Fibroblast of lung (primary cell): ENCODE measurements at regions not wholly inside any gene's neighbourhood (a gene's known extent, or its start where the extent isn't known, plus 50 kb on each side); places are given as distances from the start of the nearest gene placed in this dataset.

ENCODE experiments used
- DNase-seq, 2 donors: peaks; one replicate each; pipeline versions ENCODE4 v3.0.0 to v3.0.0-alpha.2; 2010; ENCODE audit warnings: low read depth in 2 of 2
- H2AFZ ChIP-seq: 2 replicates; pipeline ENCODE4 v1.5.1; 2012; ENCODE audit warnings: low read length, control low read depth, inconsistent platforms
- H3K27ac ChIP-seq: 2 replicates; pipeline ENCODE4 v1.5.1; 2011; ENCODE audit warnings: low read length, control low read depth; ENCODE audit not compliant: insufficient read depth
- H3K27me3 ChIP-seq: 2 replicates; pipeline ENCODE4 v1.5.1; 2011; ENCODE audit warnings: mild to moderate bottlenecking, low read length; ENCODE audit not compliant: control insufficient read depth, insufficient read depth
- H3K36me3 ChIP-seq: 2 replicates; pipeline ENCODE4 v1.5.1; 2011; ENCODE audit warnings: low read length; ENCODE audit not compliant: control insufficient read depth, insufficient read depth
- H3K4me1 ChIP-seq: 2 replicates; pipeline ENCODE4 v1.5.1; 2011; ENCODE audit warnings: low read length; ENCODE audit not compliant: control insufficient read depth, insufficient read depth; ENCODE audit errors: extremely low read depth
- H3K4me2 ChIP-seq: 2 replicates; pipeline ENCODE4 v1.5.1; 2011; ENCODE audit warnings: low read length, control low read depth; ENCODE audit not compliant: insufficient read depth; ENCODE audit errors: extremely low read depth
- H3K4me3 ChIP-seq, 4 experiments: fragments of 200-600 bp in 1 of 4; sonication (generic) in 1 of 4; replicated peaks in 1 of 4; 2 replicates each; pipeline ENCODE4 v1.5.1; 2011 to 2016; ENCODE audit warnings: low read length in 4 of 4, low read depth in 3 of 4, mild to moderate bottlenecking in 3 of 4, control low read depth in 2 of 4, inconsistent platforms in 1 of 4, mixed read lengths in 1 of 4; ENCODE audit not compliant: insufficient read depth in 1 of 4; ENCODE audit errors: control extremely low read depth in 1 of 4
- H3K79me2 ChIP-seq: 2 replicates; pipeline ENCODE4 v1.5.1; 2012; ENCODE audit warnings: mild to moderate bottlenecking, low read length, inconsistent platforms; ENCODE audit not compliant: control insufficient read depth, insufficient read depth
- H3K9ac ChIP-seq: 2 replicates; pipeline ENCODE4 v1.5.1; 2011; ENCODE audit warnings: mild to moderate bottlenecking, low read length, control low read depth; ENCODE audit not compliant: insufficient read depth
- H3K9me3 ChIP-seq: 2 replicates; pipeline ENCODE4 v1.5.1; 2012; ENCODE audit warnings: low read depth, low read length; ENCODE audit not compliant: control insufficient read depth, insufficient read depth
- H4K20me1 ChIP-seq: 2 replicates; pipeline ENCODE4 v1.5.1; 2011; ENCODE audit warnings: low read length; ENCODE audit not compliant: control insufficient read depth, insufficient read depth; ENCODE audit errors: extremely low read depth
- EZH2 ChIP-seq: IDR thresholded peaks from 2 replicates; pipeline ENCODE4 v1.5.1; 2012; ENCODE audit warnings: low read length, control low read depth, mild to moderate bottlenecking; ENCODE audit errors: missing control alignments
- TF ChIP-seq, protein P1 (sequence below), 2 donors: IDR thresholded peaks in 1 of 2; conservative IDR thresholded peaks in 1 of 2; 1 replicate in 1 of 2; 2 replicates in 1 of 2; pipeline ENCODE4 v1.5.1; 2011 to 2012; ENCODE audit warnings: low read length in 2 of 2, control low read depth in 1 of 2, inconsistent platforms in 1 of 2, low read depth in 1 of 2, mild to moderate bottlenecking in 1 of 2

DNA sequence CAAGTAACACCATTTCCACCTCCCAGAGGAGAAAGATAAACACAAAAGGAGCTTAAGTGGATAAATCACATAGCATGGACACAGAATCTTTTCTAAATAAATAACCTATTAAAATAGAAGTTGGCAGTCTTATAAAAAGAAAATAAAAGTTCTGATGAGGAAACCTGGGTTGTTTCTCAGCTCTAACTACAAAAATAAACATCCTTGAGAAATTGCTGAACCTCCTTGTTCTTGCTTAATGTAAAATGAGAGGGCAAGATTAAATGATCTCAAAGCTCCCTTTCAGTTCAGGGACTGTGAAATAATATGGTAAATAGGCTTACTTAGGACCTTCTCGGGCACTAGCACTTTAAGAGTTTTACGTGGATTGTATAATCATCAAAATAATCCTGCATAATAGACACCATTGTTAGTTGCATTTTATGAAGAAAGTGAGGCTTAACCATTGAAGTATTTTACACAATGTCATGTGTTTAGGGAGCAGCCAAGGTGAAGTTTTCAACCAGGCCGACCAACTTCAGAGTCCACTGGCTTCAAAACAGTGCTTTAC lies 214.0 kb upstream of the NOVA1 start:
- Histone ChIP-seq H2AFZ (no peak overlapping the region), H3K36me3 (no peaks in the 10 kb centered on the region), H3K4me1 (no peaks in the 10 kb centered on the region), H3K9me3 (no peaks in the 10 kb centered on the region), H3K27ac (no peak overlapping the region), H4K20me1 (no peaks in the 10 kb centered on the region), H3K27me3 (no peaks in the 10 kb centered on the region), H3K79me2 (no peaks in the 10 kb centered on the region), H3K4me2 (no peak overlapping the region), H3K9ac (no peak overlapping the region), H3K4me3 (no peak overlapping the region)
- TF ChIP-seq EZH2, result no peak
- TF ChIP-seq, protein P1, sequence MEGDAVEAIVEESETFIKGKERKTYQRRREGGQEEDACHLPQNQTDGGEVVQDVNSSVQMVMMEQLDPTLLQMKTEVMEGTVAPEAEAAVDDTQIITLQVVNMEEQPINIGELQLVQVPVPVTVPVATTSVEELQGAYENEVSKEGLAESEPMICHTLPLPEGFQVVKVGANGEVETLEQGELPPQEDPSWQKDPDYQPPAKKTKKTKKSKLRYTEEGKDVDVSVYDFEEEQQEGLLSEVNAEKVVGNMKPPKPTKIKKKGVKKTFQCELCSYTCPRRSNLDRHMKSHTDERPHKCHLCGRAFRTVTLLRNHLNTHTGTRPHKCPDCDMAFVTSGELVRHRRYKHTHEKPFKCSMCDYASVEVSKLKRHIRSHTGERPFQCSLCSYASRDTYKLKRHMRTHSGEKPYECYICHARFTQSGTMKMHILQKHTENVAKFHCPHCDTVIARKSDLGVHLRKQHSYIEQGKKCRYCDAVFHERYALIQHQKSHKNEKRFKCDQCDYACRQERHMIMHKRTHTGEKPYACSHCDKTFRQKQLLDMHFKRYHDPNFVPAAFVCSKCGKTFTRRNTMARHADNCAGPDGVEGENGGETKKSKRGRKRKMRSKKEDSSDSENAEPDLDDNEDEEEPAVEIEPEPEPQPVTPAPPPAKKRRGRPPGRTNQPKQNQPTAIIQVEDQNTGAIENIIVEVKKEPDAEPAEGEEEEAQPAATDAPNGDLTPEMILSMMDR (conservative IDR thresholded peaks at IDR 0.05 in 1 of 2, IDR thresholded peaks at IDR 0.05 in 1 of 2; ENCODE audit: low read depth in 1 of 2, low read length in 2 of 2), result no peak
- peak in 1 of 2 donors; percentile 57 for DNase-seq

DNA sequence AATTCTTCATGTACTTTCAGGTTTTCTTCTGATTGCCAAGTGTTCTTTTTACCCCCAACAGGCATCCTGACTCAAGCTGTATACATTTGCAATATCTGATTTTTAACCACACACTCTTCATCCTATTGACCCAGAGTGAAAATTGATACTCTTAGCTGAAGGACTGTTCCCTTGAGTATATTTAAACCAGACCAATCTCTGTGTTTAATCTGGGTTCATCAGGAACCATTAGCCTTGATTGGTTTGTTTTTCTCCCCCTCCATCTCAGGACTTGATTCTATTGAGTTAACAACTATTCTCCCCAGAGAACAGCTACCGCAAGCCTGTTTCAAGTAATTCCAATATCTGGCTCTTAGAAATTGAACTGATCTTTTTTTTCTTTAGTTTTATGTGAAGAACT lies 222.3 kb upstream of the NOVA1 start:
- Histone ChIP-seq H3K4me1 (no peaks in the 10 kb centered on the region), H2AFZ (no peak overlapping the region), H3K27ac (no peak overlapping the region), H3K9ac (no peak overlapping the region), H3K4me3 (no peak overlapping the region), H3K4me2 (no peak overlapping the region), H4K20me1 (no peaks in the 10 kb centered on the region), H3K36me3 (no peaks in the 10 kb centered on the region), H3K79me2 (no peaks in the 10 kb centered on the region), H3K27me3 (no peaks in the 10 kb centered on the region), H3K9me3 (no peaks in the 10 kb centered on the region)
- no peak for TF ChIP-seq EZH2
- TF ChIP-seq, protein P1 (conservative IDR thresholded peaks at IDR 0.05 in 1 of 2, IDR thresholded peaks at IDR 0.05 in 1 of 2; ENCODE audit: low read depth in 1 of 2, low read length in 2 of 2), result no peak
- peak; percentile 58 to 60 for DNase-seq

DNA sequence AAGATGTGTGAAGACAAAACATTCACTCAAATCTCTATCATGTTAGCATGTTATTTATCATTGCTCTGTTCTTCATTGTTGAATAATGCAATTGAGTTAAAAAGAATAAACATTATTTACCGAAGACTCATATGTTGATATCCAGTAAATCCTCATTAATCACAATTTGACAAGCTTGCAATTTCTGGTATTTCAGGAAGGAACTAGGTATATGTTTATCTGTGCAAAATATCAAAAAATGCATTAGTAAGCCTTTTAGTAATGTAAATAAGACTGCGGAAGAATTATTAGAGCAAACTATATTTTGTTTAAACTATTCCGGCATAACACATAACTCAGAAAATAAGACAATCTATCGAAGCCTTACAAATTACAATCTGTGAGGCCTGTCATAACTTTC lies 222.7 kb upstream of the NOVA1 start:
- TF ChIP-seq EZH2, result no peak
- TF ChIP-seq, protein P1 (conservative IDR thresholded peaks at IDR 0.05 in 1 of 2, IDR thresholded peaks at IDR 0.05 in 1 of 2; ENCODE audit: low read depth in 1 of 2, low read length in 2 of 2), result no peak
- no peaks in the 10 kb centered on the region for H3K4me1 ChIP-seq
- H3K9ac ChIP-seq, result no peak overlapping the region
- no peak overlapping the region for H3K27ac ChIP-seq
- no peak overlapping the region for H3K4me3 ChIP-seq
- no peaks in the 10 kb centered on the region for H3K9me3 ChIP-seq
- H3K36me3 ChIP-seq, result no peaks in the 10 kb centered on the region
- H3K27me3 ChIP-seq, result no peaks in the 10 kb centered on the region
- H3K4me2 ChIP-seq, result no peak overlapping the region
- no peak overlapping the region for H2AFZ ChIP-seq
- no peak for DNase-seq
- no peaks in the 10 kb centered on the region for H3K79me2 ChIP-seq
- no peaks in the 10 kb centered on the region for H4K20me1 ChIP-seq
